Astrocyte of the spinal cord (primary cell): ENCODE measurements at regions not wholly inside any gene's neighbourhood (a gene's known extent, or its start where the extent isn't known, plus 50 kb on each side); places are given as distances from the start of the nearest gene placed in this dataset.

Experiments used
- DNase-seq: peaks from one replicate; pipeline ENCODE4 v3.0.0; 2011; ENCODE audit warnings: low read depth, low spot score
- H3K4me3 ChIP-seq: 2 replicates; pipeline ENCODE4 v1.5.1; 2011; ENCODE audit warnings: low read depth, mild to moderate bottlenecking, low read length, moderate library complexity
- in situ Hi-C: cut with HindIII; loops from 2 replicates; pipeline ENCODE4 v1.10.0; 2017; ENCODE audit warnings: low sequenced_read_pairs
- TF ChIP-seq, protein P1 (sequence below): IDR thresholded peaks from 2 replicates; pipeline ENCODE4 v1.5.1; 2012; ENCODE audit warnings: low read depth, mild to moderate bottlenecking, low read length, inconsistent platforms

DNA sequence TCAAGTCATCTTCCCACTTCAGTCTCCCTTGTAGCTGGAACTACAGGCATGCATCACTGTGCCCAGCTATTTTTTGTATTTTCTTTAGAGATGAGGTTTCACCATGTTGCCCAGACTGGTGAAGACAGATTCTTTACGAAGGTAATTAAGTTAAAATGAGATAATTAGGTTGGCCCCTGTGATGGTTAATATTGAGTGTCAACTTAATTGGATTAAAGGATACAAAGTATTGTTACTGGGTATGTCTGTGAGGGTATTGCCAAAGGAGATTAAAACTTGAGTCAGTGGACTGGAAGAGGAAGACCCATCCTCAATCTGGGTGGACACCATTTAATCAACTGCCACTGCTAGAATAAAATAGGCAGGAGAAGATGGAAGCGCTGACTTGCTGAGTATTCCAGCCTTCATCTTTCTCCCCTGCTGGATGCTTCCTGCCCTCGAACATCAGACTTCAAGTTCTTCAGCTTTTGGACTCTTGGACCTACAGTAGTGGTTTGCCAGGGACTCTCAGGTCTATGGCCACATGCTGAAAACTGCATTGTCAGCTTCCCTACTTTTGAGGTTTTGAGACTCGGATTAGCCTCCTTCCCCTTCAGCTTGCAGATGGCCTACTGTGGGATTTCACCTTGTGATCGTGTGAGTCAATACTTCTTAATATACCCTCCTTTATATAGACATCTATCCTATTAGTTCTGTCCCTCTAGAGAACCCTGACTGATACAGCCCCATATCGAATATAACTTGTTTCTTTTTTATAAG, 269.1 kb downstream of the TMX3 start:
- TF ChIP-seq, protein P1, sequence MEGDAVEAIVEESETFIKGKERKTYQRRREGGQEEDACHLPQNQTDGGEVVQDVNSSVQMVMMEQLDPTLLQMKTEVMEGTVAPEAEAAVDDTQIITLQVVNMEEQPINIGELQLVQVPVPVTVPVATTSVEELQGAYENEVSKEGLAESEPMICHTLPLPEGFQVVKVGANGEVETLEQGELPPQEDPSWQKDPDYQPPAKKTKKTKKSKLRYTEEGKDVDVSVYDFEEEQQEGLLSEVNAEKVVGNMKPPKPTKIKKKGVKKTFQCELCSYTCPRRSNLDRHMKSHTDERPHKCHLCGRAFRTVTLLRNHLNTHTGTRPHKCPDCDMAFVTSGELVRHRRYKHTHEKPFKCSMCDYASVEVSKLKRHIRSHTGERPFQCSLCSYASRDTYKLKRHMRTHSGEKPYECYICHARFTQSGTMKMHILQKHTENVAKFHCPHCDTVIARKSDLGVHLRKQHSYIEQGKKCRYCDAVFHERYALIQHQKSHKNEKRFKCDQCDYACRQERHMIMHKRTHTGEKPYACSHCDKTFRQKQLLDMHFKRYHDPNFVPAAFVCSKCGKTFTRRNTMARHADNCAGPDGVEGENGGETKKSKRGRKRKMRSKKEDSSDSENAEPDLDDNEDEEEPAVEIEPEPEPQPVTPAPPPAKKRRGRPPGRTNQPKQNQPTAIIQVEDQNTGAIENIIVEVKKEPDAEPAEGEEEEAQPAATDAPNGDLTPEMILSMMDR = no peak
- no peak overlapping the region for H3K4me3 ChIP-seq
- in situ Hi-C loops = no loop called here
- DNase-seq = no peak

DNA sequence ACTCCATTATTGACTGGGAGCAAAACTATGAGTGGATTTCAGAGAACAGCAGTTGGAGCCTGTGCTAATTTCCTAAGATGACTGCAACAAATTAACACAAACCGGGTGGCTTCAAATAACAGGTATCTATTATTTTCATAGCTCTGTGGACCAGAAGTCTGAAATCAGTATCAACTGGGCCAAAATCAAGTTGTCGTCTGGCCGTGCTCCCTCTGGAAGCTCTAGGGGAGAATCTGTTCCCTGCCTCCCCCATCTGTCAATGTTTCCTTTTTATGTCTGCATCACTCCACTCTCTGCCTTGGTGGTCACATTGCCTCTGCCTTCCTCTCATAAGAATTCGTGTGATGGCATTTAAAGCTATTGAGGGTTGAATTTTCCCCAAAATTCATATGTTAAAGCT, 269.8 kb downstream of the TMX3 start:
- TF ChIP-seq, protein P1 = no peak
- in situ Hi-C loops = no loop called here
- no peak overlapping the region for H3K4me3 ChIP-seq
- DNase-seq = no peak

GRCh38 chr18:68441241-68441640, 273.7 kb downstream of the TMX3 start:
- no peak for DNase-seq
- TF ChIP-seq, protein P1 = no peak
- in situ Hi-C loops = no loop called here

GRCh38 chr18:68440433-68440832, 274.5 kb downstream of the TMX3 start:
- in situ Hi-C loops = no loop called here
- H3K4me3 ChIP-seq = no peak overlapping the region
- DNase-seq = no peak
- TF ChIP-seq, protein P1 = no peak

More at GRCh38 chr18:68441241-68441640, 273.7 kb downstream of the TMX3 start:
- no peak overlapping the region for H3K4me3 ChIP-seq

GRCh38 chr18:68439642-68440041, 275.3 kb downstream of the TMX3 start:
- in situ Hi-C loops = no loop called here

GRCh38 chr18:68438983-68439382, 275.9 kb downstream of the TMX3 start:
- TF ChIP-seq, protein P1 = no peak
- no peak overlapping the region for H3K4me3 ChIP-seq
- no peak for DNase-seq

More at GRCh38 chr18:68439642-68440041, 275.3 kb downstream of the TMX3 start:
- TF ChIP-seq, protein P1 = no peak
- DNase-seq = no peak
- H3K4me3 ChIP-seq = no peak overlapping the region

More at GRCh38 chr18:68438983-68439382, 275.9 kb downstream of the TMX3 start:
- in situ Hi-C loops = no loop called here
